ENCODE measurements at regions not wholly inside any gene's neighbourhood (a gene's known extent, or its start where the extent isn't known, plus 50 kb on each side); places are given as distances from the start of the nearest gene placed in this dataset.

- TF ChIP-seq, protein P1, sequence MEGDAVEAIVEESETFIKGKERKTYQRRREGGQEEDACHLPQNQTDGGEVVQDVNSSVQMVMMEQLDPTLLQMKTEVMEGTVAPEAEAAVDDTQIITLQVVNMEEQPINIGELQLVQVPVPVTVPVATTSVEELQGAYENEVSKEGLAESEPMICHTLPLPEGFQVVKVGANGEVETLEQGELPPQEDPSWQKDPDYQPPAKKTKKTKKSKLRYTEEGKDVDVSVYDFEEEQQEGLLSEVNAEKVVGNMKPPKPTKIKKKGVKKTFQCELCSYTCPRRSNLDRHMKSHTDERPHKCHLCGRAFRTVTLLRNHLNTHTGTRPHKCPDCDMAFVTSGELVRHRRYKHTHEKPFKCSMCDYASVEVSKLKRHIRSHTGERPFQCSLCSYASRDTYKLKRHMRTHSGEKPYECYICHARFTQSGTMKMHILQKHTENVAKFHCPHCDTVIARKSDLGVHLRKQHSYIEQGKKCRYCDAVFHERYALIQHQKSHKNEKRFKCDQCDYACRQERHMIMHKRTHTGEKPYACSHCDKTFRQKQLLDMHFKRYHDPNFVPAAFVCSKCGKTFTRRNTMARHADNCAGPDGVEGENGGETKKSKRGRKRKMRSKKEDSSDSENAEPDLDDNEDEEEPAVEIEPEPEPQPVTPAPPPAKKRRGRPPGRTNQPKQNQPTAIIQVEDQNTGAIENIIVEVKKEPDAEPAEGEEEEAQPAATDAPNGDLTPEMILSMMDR (IDR thresholded peaks at IDR 0.05): no peak
- no peak for TF ChIP-seq ZFX (IDR thresholded peaks at IDR 0.05; ENCODE audit: borderline replicate concordance)
Measured at GRCh38 chr3:25350725-25351114, 77.3 kb upstream of the RARB start.
